HCT116 (cell line): ENCODE measurements at regions not wholly inside any gene's neighbourhood (a gene's known extent, or its start where the extent isn't known, plus 50 kb on each side); places are given as distances from the start of the nearest gene placed in this dataset.

Experiments
- ATAC-seq: fragments of 200-7000 bp; cut with Tn5 transposase; 2 replicates; pipeline ENCODE4 v1.9.1; 2020; ENCODE audit warnings: mild to moderate bottlenecking, moderate library complexity
- BruUV-seq: library from RNA; stranded (reverse); fragments of 400-500 nt; replicated peaks from 2 replicates; lab custom pipeline; 2021; lab: Mats Ljungman, UMichigan
- CTCF ChIA-PET: fragments of 300-600 bp; sonication (Branson Sonifier 250); formaldehyde crosslinking; loops from one replicate; lab custom pipeline; 2021; ENCODE audit warnings: antibody characterized with exemption; lab: Charles Lee
- POLR2A ChIA-PET: fragments of 300-600, 350-600 bp; sonication (Branson Sonifier 250); formaldehyde crosslinking; loops from one replicate; lab custom pipeline; 2021; ENCODE audit warnings: antibody characterized with exemption; lab: Charles Lee
- RAD21 ChIA-PET, 2 experiments: fragments of 300-600 bp; sonication (Branson Sonifier 250); formaldehyde crosslinking; loops; one replicate each; lab custom pipeline; 2023; ENCODE audit warnings: low total read pairs in 2 of 2; ENCODE audit not compliant: uncharacterized antibody in 2 of 2, unreplicated experiment in 2 of 2, low non-redundant PET in 1 of 2; lab: Charles Lee
- DNase-seq: peaks from one replicate; pipeline ENCODE4 v3.0.0-alpha.2; 2010; ENCODE audit warnings: low read depth, low spot score
- H2AFZ ChIP-seq: fragments of 200-600 bp; shearing (Covaris generic), sonication (generic); 2 replicates; pipeline ENCODE4 v1.6.1; 2017; ENCODE audit warnings: low read depth, mixed run types, mixed read lengths, antibody characterized with exemption, low read length; ENCODE audit not compliant: poor library complexity, severe bottlenecking
- H3K27ac ChIP-seq: 2 replicates; pipeline ENCODE4 v1.5.1; 2012; ENCODE audit warnings: low read depth, low read length
- H3K27me3 ChIP-seq: fragments of 200-600 bp; sonication (generic); 2 replicates; pipeline ENCODE4 v1.6.1; 2016; ENCODE audit warnings: mixed run types, low read length, mixed read lengths; ENCODE audit not compliant: insufficient read depth
- H3K36me3 ChIP-seq, 2 experiments: fragments of 200-500 bp in 1 of 2; fragments of 200-600 bp in 1 of 2; sonication (Bioruptor generic) in 1 of 2; sonication (generic) in 1 of 2; 2 replicates each; pipeline versions ENCODE4 v1.5.1 to v1.6.1; 2014 to 2016; ENCODE audit warnings: low read length in 2 of 2, inconsistent platforms in 1 of 2, mixed read lengths in 1 of 2, mixed run types in 1 of 2; ENCODE audit not compliant: insufficient read depth in 2 of 2, control insufficient read depth in 1 of 2
- H3K4me1 ChIP-seq, 2 experiments: fragments of 200-600 bp in 1 of 2; sonication (generic) in 1 of 2; 2 replicates each; pipeline versions ENCODE4 v1.5.1 to v1.6.1; 2012 to 2017; ENCODE audit warnings: low read length in 2 of 2, inconsistent platforms in 1 of 2, mild to moderate bottlenecking in 1 of 2, mixed read lengths in 1 of 2, mixed run types in 1 of 2, moderate library complexity in 1 of 2; ENCODE audit not compliant: insufficient read depth in 2 of 2, control insufficient read depth in 1 of 2
- H3K4me2 ChIP-seq: fragments of 200-600 bp; sonication (generic); 2 replicates; pipeline ENCODE4 v1.6.1; 2017; ENCODE audit warnings: mixed run types, low read length, mixed read lengths
- H3K4me3 ChIP-seq, 2 experiments: fragments of 200-600 bp in 1 of 2; sonication (generic) in 1 of 2; replicated peaks in 1 of 2; 2 replicates each; pipeline ENCODE4 v1.5.1; 2011 to 2016; ENCODE audit warnings: low read length in 2 of 2, control low read depth in 1 of 2, low read depth in 1 of 2, mild to moderate bottlenecking in 1 of 2, mixed read lengths in 1 of 2, mixed run types in 1 of 2
- H3K79me2 ChIP-seq: fragments of 200-600 bp; sonication (generic); 2 replicates; pipeline ENCODE4 v1.6.1; 2017; ENCODE audit warnings: mild to moderate bottlenecking, mixed run types, low read length, moderate library complexity, mixed read lengths; ENCODE audit not compliant: insufficient read depth
- H3K9ac ChIP-seq: fragments of 200-600 bp; sonication (generic); 2 replicates; pipeline ENCODE4 v1.6.1; 2016; ENCODE audit warnings: low read length, mixed read lengths
- H3K9me2 ChIP-seq: fragments of 200-600 bp; sonication (generic), shearing (Covaris generic); 2 replicates; pipeline ENCODE4 v1.6.1; 2017; ENCODE audit warnings: mixed run types, mild to moderate bottlenecking, moderate library complexity; ENCODE audit not compliant: insufficient read depth
- H3K9me3 ChIP-seq, 2 experiments: fragments of 200-500 bp in 1 of 2; fragments of 200-600 bp in 1 of 2; sonication (Bioruptor generic) in 1 of 2; sonication (generic) in 1 of 2; 2 replicates each; pipeline ENCODE4 v1.6.1; 2014 to 2017; ENCODE audit warnings: low read length in 2 of 2, mixed read lengths in 2 of 2, inconsistent platforms in 1 of 2, low read depth in 1 of 2, mild to moderate bottlenecking in 1 of 2, mixed run types in 1 of 2, moderate library complexity in 1 of 2; ENCODE audit not compliant: control insufficient read depth in 1 of 2, insufficient read depth in 1 of 2
- H4K20me1 ChIP-seq: fragments of 200-600 bp; sonication (generic), shearing (Covaris generic); 2 replicates; pipeline ENCODE4 v1.6.1; 2017; ENCODE audit warnings: mixed run types, mild to moderate bottlenecking, moderate library complexity; ENCODE audit not compliant: insufficient read depth
- CBX3 ChIP-seq: IDR thresholded peaks from 2 replicates; pipeline ENCODE4 v1.6.1; 2012; ENCODE audit warnings: low read depth
- CEBPB ChIP-seq: IDR thresholded peaks from 2 replicates; pipeline ENCODE4 v1.6.1; 2012; ENCODE audit warnings: low read depth
- EGR1 ChIP-seq: IDR thresholded peaks from 2 replicates; pipeline ENCODE4 v1.6.1; 2012; ENCODE audit warnings: low read depth
- FOSL1 ChIP-seq: IDR thresholded peaks from 2 replicates; pipeline ENCODE4 v1.6.1; 2012; ENCODE audit warnings: low read depth
- POLR2A ChIP-seq: IDR thresholded peaks from 2 replicates; pipeline ENCODE4 v1.7.0; 2011; ENCODE audit warnings: borderline replicate concordance; ENCODE audit not compliant: insufficient read depth, insufficient read length; ENCODE audit errors: extremely low read depth
- POLR2AphosphoS5 ChIP-seq: IDR thresholded peaks from 2 replicates; pipeline ENCODE4 v1.6.1; 2011; ENCODE audit warnings: mild to moderate bottlenecking, low read depth, low read length, moderate library complexity
- RAD21 ChIP-seq: IDR thresholded peaks from 2 replicates; pipeline ENCODE4 v1.6.1; 2012; ENCODE audit warnings: low read depth, mild to moderate bottlenecking
- SIN3A ChIP-seq: IDR thresholded peaks from 2 replicates; pipeline ENCODE4 v1.6.1; 2012; ENCODE audit warnings: low read depth
- SRF ChIP-seq: IDR thresholded peaks from 2 replicates; pipeline ENCODE4 v1.6.1; 2012; ENCODE audit warnings: low read depth
- TCF7L2 ChIP-seq: IDR thresholded peaks from 2 replicates; pipeline ENCODE4 v1.7.0; 2011; ENCODE audit warnings: borderline replicate concordance, inconsistent platforms; ENCODE audit not compliant: insufficient read depth, insufficient read length; ENCODE audit errors: extremely low read depth
- YY1 ChIP-seq: IDR thresholded peaks from 2 replicates; pipeline ENCODE4 v1.6.1; 2011; ENCODE audit warnings: low read length, low read depth, moderate library complexity, mild to moderate bottlenecking; ENCODE audit not compliant: insufficient replicate concordance; ENCODE audit errors: extremely low read depth
- ZFX ChIP-seq: fragments of 450-650 bp; IDR thresholded peaks from 2 replicates; pipeline ENCODE4 v1.6.1; 2017
- ZNF274 ChIP-seq: fragments of 200-500 bp; sonication (Bioruptor generic); IDR thresholded peaks from 2 replicates; pipeline ENCODE4 v1.6.1; 2014; ENCODE audit warnings: mild to moderate bottlenecking, low read depth, low read length, inconsistent platforms
- intact Hi-C: fragments of 100-400 bp; cut with micrococcal nuclease; formaldehyde crosslinking; loops from 2 replicates; pipeline ENCODE4 v1.10.0; 2022
- TF ChIP-seq, protein P1 (sequence below): IDR thresholded peaks from 2 replicates; pipeline ENCODE4 v1.6.1; 2012
- TF ChIP-seq, protein P2 (sequence below): IDR thresholded peaks from 2 replicates; pipeline ENCODE4 v1.6.1; 2012
- TF ChIP-seq, protein P3 (sequence below): IDR thresholded peaks from 2 replicates; pipeline ENCODE4 v1.6.1; 2012; ENCODE audit warnings: low read depth
- TF ChIP-seq, protein P4 (sequence below), 3 experiments: fragments of 200-600 bp in 1 of 3; sonication (generic) in 1 of 3; IDR thresholded peaks in 2 of 3; conservative IDR thresholded peaks in 1 of 3; 2 replicates each; pipeline ENCODE4 v1.5.1; 2012 to 2017; ENCODE audit warnings: low read depth in 2 of 3, low read length in 2 of 3, antibody characterized with exemption in 1 of 3, borderline replicate concordance in 1 of 3, control low read depth in 1 of 3, mild to moderate bottlenecking in 1 of 3, mixed read lengths in 1 of 3, mixed run types in 1 of 3, moderate library complexity in 1 of 3; ENCODE audit not compliant: insufficient read depth in 1 of 3

DNA sequence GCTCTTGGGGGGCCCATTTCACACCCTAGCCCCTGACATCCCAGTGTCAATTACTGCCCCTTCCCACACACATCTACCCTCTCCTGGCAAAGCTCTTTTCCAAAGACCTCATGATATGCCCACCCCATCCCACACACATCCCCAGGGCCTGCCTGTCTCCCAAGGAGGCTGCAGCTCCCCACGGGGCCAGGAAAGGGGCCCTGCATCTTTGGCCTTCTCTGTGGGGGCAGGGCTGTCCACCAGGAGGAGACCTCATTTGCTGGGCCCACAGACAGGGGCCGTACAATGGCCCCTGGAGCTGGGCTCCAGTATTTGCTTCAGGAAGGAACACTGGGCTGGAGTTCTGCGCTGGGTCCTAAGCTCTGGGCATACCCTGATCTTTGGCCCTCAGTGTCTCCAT, 65.6 kb upstream of the RUNX3 start (continued):
- no peak for TF ChIP-seq RAD21
- TF ChIP-seq SIN3A = no peak
- TF ChIP-seq YY1 = no peak
- TF ChIP-seq, protein P1, sequence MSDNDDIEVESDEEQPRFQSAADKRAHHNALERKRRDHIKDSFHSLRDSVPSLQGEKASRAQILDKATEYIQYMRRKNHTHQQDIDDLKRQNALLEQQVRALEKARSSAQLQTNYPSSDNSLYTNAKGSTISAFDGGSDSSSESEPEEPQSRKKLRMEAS = no peak
- TF ChIP-seq, protein P2, sequence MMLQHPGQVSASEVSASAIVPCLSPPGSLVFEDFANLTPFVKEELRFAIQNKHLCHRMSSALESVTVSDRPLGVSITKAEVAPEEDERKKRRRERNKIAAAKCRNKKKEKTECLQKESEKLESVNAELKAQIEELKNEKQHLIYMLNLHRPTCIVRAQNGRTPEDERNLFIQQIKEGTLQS = no peak

DNA sequence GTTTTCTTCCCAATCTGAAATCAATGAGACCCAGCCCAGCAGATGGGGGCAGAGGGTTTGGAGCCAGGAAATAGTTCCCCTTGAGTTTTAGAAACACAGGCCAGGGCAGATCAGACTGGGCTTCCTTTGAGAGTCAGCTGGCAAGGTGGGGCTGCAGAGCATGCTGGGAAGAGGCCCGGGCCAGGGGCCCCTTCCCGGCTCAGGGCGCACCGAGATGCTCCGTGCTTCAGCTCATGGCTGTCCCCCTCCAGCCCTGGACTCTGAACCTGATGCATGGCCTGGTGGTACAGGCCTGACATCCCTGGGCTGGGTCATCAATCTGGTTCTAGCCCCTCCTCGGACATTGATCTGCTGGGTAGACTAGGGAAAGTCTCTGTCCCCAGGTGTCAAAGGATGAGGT, 65.1 kb upstream of the RUNX3 start:
- Histone ChIP-seq H3K9me3 (no peaks in the 10 kb centered on the region), H3K9ac (no peak overlapping the region), H3K79me2 (no peaks in the 10 kb centered on the region), H3K27me3 (no peaks in the 10 kb centered on the region), H3K4me3 (no peak overlapping the region), H4K20me1 (no peaks in the 10 kb centered on the region), H3K9me2 (no peaks in the 10 kb centered on the region), H3K27ac (no peak overlapping the region), H3K4me1 (no peaks in the 10 kb centered on the region), H2AFZ (no peak overlapping the region), H3K36me3 (no peaks in the 10 kb centered on the region), H3K4me2 (no peak overlapping the region)
- CTCF ChIA-PET = no interaction called here
- DNase-seq (no peak), ATAC-seq (no peak)
- RAD21 ChIA-PET = no interaction called here
- TF ChIP-seq POLR2AphosphoS5 (no peak), EGR1 (no peak), SIN3A (no peak), ZNF274 (no peak), YY1 (no peak), POLR2A (no peak), SRF (no peak), CBX3 (no peak), RAD21 (no peak), ZFX (no peak), TCF7L2 (no peak), FOSL1 (no peak), CEBPB (no peak)
- TF ChIP-seq, protein P3, sequence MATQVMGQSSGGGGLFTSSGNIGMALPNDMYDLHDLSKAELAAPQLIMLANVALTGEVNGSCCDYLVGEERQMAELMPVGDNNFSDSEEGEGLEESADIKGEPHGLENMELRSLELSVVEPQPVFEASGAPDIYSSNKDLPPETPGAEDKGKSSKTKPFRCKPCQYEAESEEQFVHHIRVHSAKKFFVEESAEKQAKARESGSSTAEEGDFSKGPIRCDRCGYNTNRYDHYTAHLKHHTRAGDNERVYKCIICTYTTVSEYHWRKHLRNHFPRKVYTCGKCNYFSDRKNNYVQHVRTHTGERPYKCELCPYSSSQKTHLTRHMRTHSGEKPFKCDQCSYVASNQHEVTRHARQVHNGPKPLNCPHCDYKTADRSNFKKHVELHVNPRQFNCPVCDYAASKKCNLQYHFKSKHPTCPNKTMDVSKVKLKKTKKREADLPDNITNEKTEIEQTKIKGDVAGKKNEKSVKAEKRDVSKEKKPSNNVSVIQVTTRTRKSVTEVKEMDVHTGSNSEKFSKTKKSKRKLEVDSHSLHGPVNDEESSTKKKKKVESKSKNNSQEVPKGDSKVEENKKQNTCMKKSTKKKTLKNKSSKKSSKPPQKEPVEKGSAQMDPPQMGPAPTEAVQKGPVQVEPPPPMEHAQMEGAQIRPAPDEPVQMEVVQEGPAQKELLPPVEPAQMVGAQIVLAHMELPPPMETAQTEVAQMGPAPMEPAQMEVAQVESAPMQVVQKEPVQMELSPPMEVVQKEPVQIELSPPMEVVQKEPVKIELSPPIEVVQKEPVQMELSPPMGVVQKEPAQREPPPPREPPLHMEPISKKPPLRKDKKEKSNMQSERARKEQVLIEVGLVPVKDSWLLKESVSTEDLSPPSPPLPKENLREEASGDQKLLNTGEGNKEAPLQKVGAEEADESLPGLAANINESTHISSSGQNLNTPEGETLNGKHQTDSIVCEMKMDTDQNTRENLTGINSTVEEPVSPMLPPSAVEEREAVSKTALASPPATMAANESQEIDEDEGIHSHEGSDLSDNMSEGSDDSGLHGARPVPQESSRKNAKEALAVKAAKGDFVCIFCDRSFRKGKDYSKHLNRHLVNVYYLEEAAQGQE = no peak
- TF ChIP-seq, protein P4, sequence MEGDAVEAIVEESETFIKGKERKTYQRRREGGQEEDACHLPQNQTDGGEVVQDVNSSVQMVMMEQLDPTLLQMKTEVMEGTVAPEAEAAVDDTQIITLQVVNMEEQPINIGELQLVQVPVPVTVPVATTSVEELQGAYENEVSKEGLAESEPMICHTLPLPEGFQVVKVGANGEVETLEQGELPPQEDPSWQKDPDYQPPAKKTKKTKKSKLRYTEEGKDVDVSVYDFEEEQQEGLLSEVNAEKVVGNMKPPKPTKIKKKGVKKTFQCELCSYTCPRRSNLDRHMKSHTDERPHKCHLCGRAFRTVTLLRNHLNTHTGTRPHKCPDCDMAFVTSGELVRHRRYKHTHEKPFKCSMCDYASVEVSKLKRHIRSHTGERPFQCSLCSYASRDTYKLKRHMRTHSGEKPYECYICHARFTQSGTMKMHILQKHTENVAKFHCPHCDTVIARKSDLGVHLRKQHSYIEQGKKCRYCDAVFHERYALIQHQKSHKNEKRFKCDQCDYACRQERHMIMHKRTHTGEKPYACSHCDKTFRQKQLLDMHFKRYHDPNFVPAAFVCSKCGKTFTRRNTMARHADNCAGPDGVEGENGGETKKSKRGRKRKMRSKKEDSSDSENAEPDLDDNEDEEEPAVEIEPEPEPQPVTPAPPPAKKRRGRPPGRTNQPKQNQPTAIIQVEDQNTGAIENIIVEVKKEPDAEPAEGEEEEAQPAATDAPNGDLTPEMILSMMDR (IDR thresholded peaks at IDR 0.05 in 2 of 3, conservative IDR thresholded peaks at IDR 0.05 in 1 of 3; ENCODE audit: borderline replicate concordance in 1 of 3, insufficient read depth in 1 of 3, low read depth in 2 of 3, low read length in 2 of 3) = no peak
- TF ChIP-seq, protein P1 = no peak
- TF ChIP-seq, protein P2 = no peak
- POLR2A ChIA-PET = no interaction called here
- intact Hi-C loops = no loop called here
- no TSS peak for BruUV-seq
